Activated CD8-positive, alpha-beta memory T cell treated with anti-CD3 and anti-CD28 coated beads for 24 hours (primary cell): ENCODE measurements at regions not wholly inside any gene's neighbourhood (a gene's known extent, or its start where the extent isn't known, plus 50 kb on each side); places are given as distances from the start of the nearest gene placed in this dataset.

Experiments
- DNase-seq: peaks from one replicate; pipeline ENCODE4 v3.0.0-alpha.2; 2020

- no peak for DNase-seq
Measured at GRCh38 chr7:12085516-12085915, 125.6 kb upstream of the TMEM106B start.

- DNase-seq = no peak
Measured at GRCh38 chr7:12089951-12090756, 120.9 kb upstream of the TMEM106B start.

DNA sequence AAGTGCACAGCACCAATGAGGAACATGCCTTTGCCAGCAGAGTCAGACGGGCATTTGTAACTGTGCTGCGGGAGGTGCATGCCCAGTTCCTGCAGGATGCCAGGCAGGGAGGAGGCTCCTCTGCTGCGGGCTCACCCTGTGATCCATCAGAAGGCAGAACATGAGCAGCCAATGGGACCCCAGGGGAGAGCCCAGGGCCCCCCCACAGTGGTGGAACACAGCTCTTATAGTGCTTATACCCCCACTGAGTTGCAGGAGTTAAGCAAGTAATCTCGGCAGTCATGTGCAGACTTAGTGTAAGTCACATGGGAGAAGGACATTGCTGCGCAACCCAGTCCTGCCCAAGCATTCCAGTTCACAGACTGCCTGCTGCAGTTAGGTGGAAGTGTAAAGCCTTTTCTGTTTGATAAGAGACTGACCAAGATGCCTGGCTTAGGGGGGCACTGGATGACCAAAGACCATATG, 120.3 kb upstream of the TMEM106B start:
- no peak for DNase-seq

- no peak for DNase-seq
Measured at GRCh38 chr7:12091231-12091630, 119.9 kb upstream of the TMEM106B start.

GRCh38 chr7:12092499-12093130, 118.5 kb upstream of the TMEM106B start:
- no peak for DNase-seq

DNA sequence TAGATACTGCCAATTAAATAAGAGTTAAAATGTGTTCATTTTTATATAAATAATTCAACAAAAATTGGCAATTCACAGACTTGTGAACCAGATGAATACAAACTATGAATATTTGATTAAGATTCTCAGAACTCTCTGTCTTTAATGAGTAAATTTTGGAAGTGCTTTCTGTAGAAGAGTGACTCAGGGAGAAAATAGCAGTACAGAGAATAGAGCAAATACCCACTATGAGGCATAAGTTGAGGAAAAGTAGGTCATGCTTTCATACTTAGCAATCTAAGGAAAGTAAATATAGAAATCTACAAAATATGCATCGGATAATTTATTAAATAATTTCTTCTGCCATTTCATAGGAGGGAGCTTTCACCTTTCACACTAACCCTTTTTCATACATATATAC, 117.7 kb upstream of the TMEM106B start:
- no peak for DNase-seq

DNA sequence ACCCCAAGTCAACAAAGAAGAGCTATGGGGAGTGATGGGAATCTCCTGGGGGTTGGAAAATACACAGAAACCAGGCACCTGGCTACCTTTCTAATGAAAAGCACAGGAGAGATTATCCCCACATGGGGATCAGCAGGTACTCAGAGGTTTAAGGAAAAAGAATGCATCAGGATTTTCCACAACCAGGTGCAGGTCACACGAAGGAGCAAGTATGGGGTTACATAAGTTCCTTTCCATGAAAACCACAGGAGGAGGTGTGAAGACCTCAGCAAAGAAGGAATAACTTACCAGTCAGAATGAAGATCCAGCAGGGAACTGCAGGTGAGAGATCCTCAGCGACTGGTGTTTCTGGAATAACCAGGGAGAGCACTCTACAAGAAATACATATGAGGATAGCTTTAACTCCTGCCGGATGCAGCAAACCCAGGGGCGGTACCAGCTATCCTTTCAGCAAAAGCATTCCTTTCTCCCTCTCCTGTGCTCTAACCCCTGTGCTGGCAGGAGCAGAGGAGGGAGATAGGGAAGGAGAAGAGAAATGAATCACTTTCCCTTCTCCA, 116.7 kb upstream of the TMEM106B start:
- DNase-seq = no peak

GRCh38 chr7:12102126-12102525, 109.0 kb upstream of the TMEM106B start:
- no peak for DNase-seq

GRCh38 chr7:12102527-12102926, 108.6 kb upstream of the TMEM106B start:
- DNase-seq = no peak

DNA sequence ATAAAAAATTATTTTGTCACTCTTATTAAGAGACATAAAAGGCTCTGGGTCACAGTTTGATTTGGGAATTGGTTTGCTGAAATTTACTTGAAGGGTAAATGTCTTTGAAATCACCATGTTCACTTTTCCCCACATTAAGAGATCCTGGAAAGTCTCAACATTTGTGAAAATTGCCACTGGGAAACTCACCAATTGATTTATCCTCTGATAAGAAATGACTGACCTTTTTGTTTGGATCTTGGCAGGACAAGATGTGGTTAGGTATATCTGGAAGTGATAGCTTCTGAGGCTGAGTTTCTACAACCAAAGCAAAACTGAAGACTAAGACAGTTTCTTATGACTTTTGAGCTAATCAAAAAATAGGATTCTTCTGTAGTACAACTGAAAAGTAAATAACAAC, 107.1 kb upstream of the TMEM106B start:
- DNase-seq = no peak

GRCh38 chr7:12107381-12107780, 103.7 kb upstream of the TMEM106B start:
- DNase-seq = no peak

GRCh38 chr7:12107841-12108254, 103.2 kb upstream of the TMEM106B start:
- no peak for DNase-seq

DNA sequence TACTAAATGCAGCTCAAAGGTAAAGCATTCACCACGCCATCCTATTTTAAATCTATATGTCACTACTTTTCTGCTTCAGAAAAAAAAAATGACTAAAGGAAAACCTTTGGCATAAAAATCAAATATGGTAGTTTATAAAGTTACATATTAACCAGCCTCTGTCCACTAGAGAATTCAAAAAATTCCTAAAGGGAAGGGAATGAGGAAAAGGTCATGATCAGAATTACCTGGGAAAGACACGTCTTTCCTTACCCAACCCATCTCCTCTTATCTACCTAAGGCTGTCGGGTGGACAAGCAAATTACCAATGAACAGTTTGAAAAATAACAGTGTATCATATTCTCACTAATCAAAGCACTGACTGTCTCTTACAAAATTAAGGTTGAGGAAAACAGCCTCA, 100.7 kb upstream of the TMEM106B start:
- DNase-seq = no peak

GRCh38 chr7:12111422-12112405, 99.4 kb upstream of the TMEM106B start:
- peak; percentile 66 for DNase-seq

DNA sequence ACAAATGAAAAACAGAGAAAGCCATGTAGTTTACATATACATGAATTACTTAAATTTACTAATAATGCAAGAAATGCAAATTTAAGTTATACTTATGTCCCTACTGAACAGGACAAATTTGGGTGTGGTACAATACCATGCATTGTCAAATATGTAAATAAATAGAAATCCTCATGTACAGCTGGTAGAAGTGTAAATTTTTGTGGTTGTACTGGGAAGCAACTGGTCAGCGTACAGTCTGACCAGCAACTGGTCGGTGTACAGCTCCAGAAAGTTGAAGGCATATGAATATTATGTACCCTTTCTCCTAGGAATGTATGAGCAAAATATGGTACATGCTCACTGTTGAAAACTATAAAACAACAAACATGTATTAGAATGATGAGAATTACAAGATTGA, 93.9 kb upstream of the TMEM106B start:
- no peak for DNase-seq

DNA sequence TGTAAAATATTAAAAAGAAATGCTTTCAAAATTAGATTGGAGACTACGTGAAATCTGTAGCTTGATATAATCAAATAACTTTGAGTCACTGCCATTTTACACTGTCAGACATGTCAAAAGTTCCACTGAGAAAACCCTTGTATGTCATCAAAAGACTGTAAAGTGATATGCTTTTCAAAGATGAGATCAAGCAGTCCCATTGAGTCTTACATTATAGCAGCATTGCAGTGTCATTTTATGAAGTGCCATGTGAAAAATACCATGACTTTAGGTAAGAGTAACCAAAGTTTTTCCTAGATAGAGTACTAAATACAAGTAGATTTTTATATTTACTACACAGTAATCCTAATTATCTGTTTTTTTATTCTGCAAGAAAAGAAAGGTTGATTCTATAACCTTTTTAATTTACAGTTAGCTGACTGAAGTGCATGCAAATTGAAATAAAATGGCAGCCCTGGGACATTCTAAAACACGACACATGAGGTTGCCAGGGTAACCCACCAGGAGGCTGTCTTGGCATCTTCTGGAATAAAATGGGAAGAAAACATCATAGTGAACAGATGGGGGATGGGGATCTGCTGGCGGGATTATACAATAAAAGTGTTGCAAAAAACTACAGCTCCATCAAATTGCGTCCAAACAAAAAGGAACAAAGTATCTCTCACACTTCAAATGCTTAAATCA, 91.3 kb upstream of the TMEM106B start:
- DNase-seq = no peak

- no peak for DNase-seq
Measured at GRCh38 chr7:12120632-12121031, 90.5 kb upstream of the TMEM106B start.

DNA sequence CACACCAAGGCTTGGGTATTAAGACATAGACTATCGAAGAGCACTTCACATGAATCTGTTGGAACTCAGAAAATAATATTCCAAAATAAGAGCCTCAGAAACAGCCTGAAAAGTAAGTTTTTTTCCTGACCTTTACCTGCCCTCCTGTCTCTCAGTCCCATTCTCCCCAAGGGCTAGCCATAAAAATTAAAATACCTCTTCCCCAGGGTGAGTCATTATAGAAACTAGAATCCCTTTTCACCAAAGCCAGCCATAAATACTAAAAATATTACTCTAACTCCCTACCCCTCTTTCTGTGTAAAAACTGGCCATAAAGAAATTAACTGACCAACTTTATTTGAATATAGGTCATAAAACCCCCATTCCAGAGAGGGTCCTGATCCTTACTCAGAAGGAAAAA, 87.9 kb upstream of the TMEM106B start:
- DNase-seq = no peak

DNA sequence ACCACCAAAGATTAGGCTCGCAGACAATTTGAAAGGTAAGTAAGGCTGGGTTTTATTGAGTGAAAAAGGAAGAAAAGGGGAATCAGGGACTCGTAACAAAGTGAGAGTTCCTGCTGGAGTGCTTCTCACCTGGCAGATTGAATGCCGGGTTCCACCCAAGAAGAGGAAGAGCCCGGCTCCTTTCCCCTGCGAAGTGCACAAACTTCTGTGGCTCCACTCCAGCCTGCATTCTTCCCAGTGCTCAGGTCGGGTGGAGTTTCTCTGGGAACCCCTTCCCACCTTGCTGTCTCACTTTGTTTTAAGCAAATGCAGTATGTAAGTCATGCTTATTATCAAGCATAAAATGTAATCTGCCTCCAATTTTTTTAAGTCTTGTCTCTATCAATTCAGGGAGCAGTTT, 87.1 kb upstream of the TMEM106B start:
- no peak for DNase-seq

DNA sequence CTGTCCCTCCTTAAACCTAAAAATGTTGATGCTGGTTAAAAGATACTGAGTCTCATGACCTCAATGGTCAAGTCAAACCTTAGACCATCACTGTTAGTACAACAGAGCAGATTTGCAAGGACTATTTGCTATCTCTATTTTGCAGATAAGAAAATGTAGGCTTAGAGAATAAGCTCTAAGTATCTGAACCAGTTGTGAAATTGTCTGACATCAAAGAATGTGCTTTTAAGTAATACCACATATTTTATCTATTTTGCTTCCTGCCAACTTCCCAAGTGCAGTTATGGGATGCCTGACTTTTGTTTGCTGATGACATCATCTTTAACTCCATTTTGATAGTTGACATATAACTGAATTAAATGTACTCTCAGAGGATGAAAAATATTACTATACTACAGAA, 83.6 kb upstream of the TMEM106B start:
- DNase-seq = no peak

DNA sequence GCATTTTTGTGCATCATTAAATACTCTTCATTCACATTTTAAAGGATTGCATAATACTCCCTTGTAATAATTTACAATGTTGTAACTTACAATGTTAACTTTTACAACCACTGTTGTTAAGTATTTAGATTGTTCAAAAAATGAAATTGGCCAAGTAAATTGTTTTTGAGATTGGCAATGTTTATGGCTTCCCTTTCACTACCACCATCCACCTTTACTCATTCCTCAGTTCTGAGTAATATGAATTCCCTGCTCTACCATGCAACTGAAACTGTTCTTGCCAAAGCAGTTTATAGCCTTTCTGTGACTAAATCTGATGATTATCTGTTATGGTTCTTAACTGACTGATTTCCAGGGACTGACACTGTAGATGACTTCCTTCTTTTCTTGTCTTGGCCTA, 80.5 kb upstream of the TMEM106B start:
- DNase-seq = no peak

DNA sequence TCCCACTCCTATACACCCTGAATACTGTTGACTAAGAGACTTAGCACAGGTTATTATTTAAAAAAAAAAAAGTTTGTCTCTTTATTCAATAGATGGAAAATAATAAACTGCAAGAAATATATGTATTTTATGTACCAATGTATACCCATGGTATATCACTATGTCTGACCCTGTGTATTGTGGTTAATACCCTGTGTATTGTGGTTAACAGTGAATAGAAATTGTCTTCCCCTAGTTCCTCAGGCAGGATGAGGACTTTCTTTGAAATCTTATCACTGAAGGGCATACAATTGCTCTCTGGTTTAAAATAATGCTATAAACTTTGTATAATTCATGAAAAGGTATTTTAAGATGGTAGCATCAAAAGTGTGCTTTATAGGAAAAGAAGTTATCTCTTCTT, 80.0 kb upstream of the TMEM106B start:
- no peak for DNase-seq
